ENCODE measurements at regions not wholly inside any gene's neighbourhood (a gene's known extent, or its start where the extent isn't known, plus 50 kb on each side); places are given as distances from the start of the nearest gene placed in this dataset.

GRCh38 chr4:4690854-4691253 is 149.0 kb upstream of the STX18 start:
- H3K27me3 Mint-ChIP-seq (ENCODE audit: low read depth) = peaks cover 18% of the 10 kb centered on the region
- H3K4me3 Mint-ChIP-seq = no peak overlapping the region
- peaks cover 13% of the 10 kb centered on the region for H3K36me3 Mint-ChIP-seq (ENCODE audit: low read depth)
- H3K4me1 Mint-ChIP-seq = peaks cover 34% of the 10 kb centered on the region
- no peak for TF ChIP-seq CTCF (IDR thresholded peaks at IDR 0.05; ENCODE audit: unreplicated experiment in 3 of 3)
- H3K27ac Mint-ChIP-seq = no peak overlapping the region
- no peaks in the 10 kb centered on the region for H3K9me3 Mint-ChIP-seq

GRCh38 chr4:4689694-4690440 is 148.0 kb upstream of the STX18 start:
- no peak overlapping the region for H3K4me3 Mint-ChIP-seq
- H3K36me3 Mint-ChIP-seq (ENCODE audit: low read depth) = peaks cover 13% of the 10 kb centered on the region
- H3K27me3 Mint-ChIP-seq (ENCODE audit: low read depth) = peaks cover 18% of the 10 kb centered on the region
- no peak for TF ChIP-seq CTCF (IDR thresholded peaks at IDR 0.05; ENCODE audit: unreplicated experiment in 3 of 3)
- H3K9me3 Mint-ChIP-seq = no peaks in the 10 kb centered on the region
- H3K27ac Mint-ChIP-seq = no peak overlapping the region
- H3K4me1 Mint-ChIP-seq = peaks cover 36% of the 10 kb centered on the region

- Mint-ChIP-seq H3K36me3 (ENCODE audit: low read depth) (peaks cover 13% of the 10 kb centered on the region), H3K9me3 (no peaks in the 10 kb centered on the region), H3K27me3 (ENCODE audit: low read depth) (peaks cover 13% of the 10 kb centered on the region), H3K27ac (peak overlapping the region in 1 of 3 experiments; percentile 13), H3K4me1 (peaks cover 24% of the 10 kb centered on the region), H3K4me3 (no peak overlapping the region)
- TF ChIP-seq CTCF (IDR thresholded peaks at IDR 0.05; ENCODE audit: unreplicated experiment in 3 of 3) = no peak
Measured at GRCh38 chr4:4687935-4688727, 146.3 kb upstream of the STX18 start.

GRCh38 chr4:4687100-4687499 is 145.3 kb upstream of the STX18 start:
- H3K9me3 Mint-ChIP-seq = no peaks in the 10 kb centered on the region
- no peak for TF ChIP-seq CTCF (IDR thresholded peaks at IDR 0.05; ENCODE audit: unreplicated experiment in 3 of 3)
- H3K27ac Mint-ChIP-seq = no peak overlapping the region
- H3K36me3 Mint-ChIP-seq (ENCODE audit: low read depth) = peaks cover 13% of the 10 kb centered on the region
- no peak overlapping the region for H3K4me3 Mint-ChIP-seq
- peaks cover 6% of the 10 kb centered on the region for H3K27me3 Mint-ChIP-seq (ENCODE audit: low read depth)
- peaks cover 24% of the 10 kb centered on the region for H3K4me1 Mint-ChIP-seq

GRCh38 chr4:4685810-4686795 is 144.3 kb upstream of the STX18 start:
- Mint-ChIP-seq H3K27me3 (ENCODE audit: low read depth) (peaks cover 6% of the 10 kb centered on the region), H3K9me3 (no peaks in the 10 kb centered on the region), H3K4me3 (no peak overlapping the region), H3K36me3 (ENCODE audit: low read depth) (peaks cover 9% of the 10 kb centered on the region), H3K4me1 (peaks cover 24% of the 10 kb centered on the region), H3K27ac (peak overlapping the region; percentile 50 to 73 (median 57))
- no peak for TF ChIP-seq CTCF (IDR thresholded peaks at IDR 0.05; ENCODE audit: unreplicated experiment in 3 of 3)

Measured in nephron (organoid).